Caco-2 (cell line): ENCODE measurements at regions not wholly inside any gene's neighbourhood (a gene's known extent, or its start where the extent isn't known, plus 50 kb on each side); places are given as distances from the start of the nearest gene placed in this dataset.

Source experiments
- BruUV-seq: library from RNA; stranded (reverse); fragments of 400-500 nt; replicated peaks from 2 replicates; lab custom pipeline; 2021; lab: Mats Ljungman, UMichigan
- CTCF ChIA-PET: fragments of 300-600 bp; sonication (Branson Sonifier 250); formaldehyde crosslinking; loops from one replicate; lab custom pipeline; 2022; ENCODE audit warnings: antibody characterized with exemption; lab: Charles Lee
- POLR2A ChIA-PET: fragments of 300-600 bp; sonication (Branson Sonifier 250); formaldehyde crosslinking; loops from one replicate; lab custom pipeline; 2022; ENCODE audit warnings: antibody characterized with exemption; lab: Charles Lee
- DNase-seq, 2 experiments: peaks; one replicate each; pipeline versions ENCODE4 v3.0.0 to v3.0.0-alpha.2; 2020 to 2022
- H3K27me3 ChIP-seq: replicated peaks from 2 replicates; pipeline ENCODE4 v1.6.0; 2011; ENCODE audit warnings: low read length; ENCODE audit not compliant: control insufficient read depth, insufficient read depth
- H3K36me3 ChIP-seq: 2 replicates; pipeline ENCODE4 v1.5.1; 2011; ENCODE audit warnings: low read length; ENCODE audit not compliant: control insufficient read depth, insufficient read depth
- H3K4me1 ChIP-seq: fragments of 250-450 bp; sonication (Bioruptor Pico); 2 replicates; pipeline ENCODE4 v1.5.1; 2020; ENCODE audit warnings: mild to moderate bottlenecking
- H3K4me3 ChIP-seq: 2 replicates; pipeline ENCODE4 v1.5.1; 2011; ENCODE audit warnings: low read depth, mild to moderate bottlenecking, control low read depth, low read length
- H3K9me3 ChIP-seq: fragments of 250-450 bp; sonication (Bioruptor Pico); 2 replicates; pipeline ENCODE4 v1.5.1; 2020; ENCODE audit warnings: mild to moderate bottlenecking, moderate library complexity
- H3K27ac Mint-ChIP-seq: one replicate; pipeline ENCODE4 v1.8.0; 2022; ENCODE audit warnings: mixed read lengths; ENCODE audit not compliant: unreplicated experiment
- H3K27me3 Mint-ChIP-seq: one replicate; pipeline ENCODE4 v1.8.0; 2022; ENCODE audit warnings: mixed read lengths; ENCODE audit not compliant: insufficient read depth, unreplicated experiment
- H3K36me3 Mint-ChIP-seq: one replicate; pipeline ENCODE4 v1.8.0; 2022; ENCODE audit warnings: mild to moderate bottlenecking, mixed read lengths; ENCODE audit not compliant: insufficient read depth, unreplicated experiment
- H3K4me1 Mint-ChIP-seq: one replicate; pipeline ENCODE4 v1.8.0; 2022; ENCODE audit warnings: low read depth, mixed read lengths; ENCODE audit not compliant: unreplicated experiment
- H3K4me3 Mint-ChIP-seq: one replicate; pipeline ENCODE4 v1.8.0; 2022; ENCODE audit warnings: mild to moderate bottlenecking, moderate library complexity, mixed read lengths; ENCODE audit not compliant: unreplicated experiment
- H3K9me3 Mint-ChIP-seq: one replicate; pipeline ENCODE4 v1.8.0; 2022; ENCODE audit warnings: mixed read lengths; ENCODE audit not compliant: unreplicated experiment
- intact Hi-C: fragments of 100-400 bp; cut with micrococcal nuclease; formaldehyde crosslinking; loops from one replicate; pipeline ENCODE4 v1.10.0; 2022; ENCODE audit not compliant: unreplicated experiment
- TF ChIP-seq, protein P1 (sequence below), 2 experiments: fragments of 200-600 bp in 1 of 2; IDR thresholded peaks; 1 replicate in 1 of 2; 2 replicates in 1 of 2; pipeline versions ENCODE4 v1.5.1 to v1.8.0; 2011 to 2022; ENCODE audit warnings: antibody characterized with exemption in 1 of 2, control low read depth in 1 of 2, inconsistent platforms in 1 of 2, low read depth in 1 of 2, low read length in 1 of 2, mild to moderate bottlenecking in 1 of 2, moderate library complexity in 1 of 2; ENCODE audit not compliant: insufficient read depth in 1 of 2, severe bottlenecking in 1 of 2, unreplicated experiment in 1 of 2

- Histone ChIP-seq H3K4me3 (no peak overlapping the region), H3K9me3 (no peaks in the 10 kb centered on the region), H3K4me1 (no peaks in the 10 kb centered on the region), H3K27me3 (no peaks in the 10 kb centered on the region), H3K36me3 (no peaks in the 10 kb centered on the region)
- Mint-ChIP-seq H3K36me3 (no peaks in the 10 kb centered on the region), H3K4me1 (no peaks in the 10 kb centered on the region), H3K9me3 (no peaks in the 10 kb centered on the region), H3K4me3 (no peak overlapping the region), H3K27me3 (no peaks in the 10 kb centered on the region), H3K27ac (no peak overlapping the region)
- TF ChIP-seq, protein P1, sequence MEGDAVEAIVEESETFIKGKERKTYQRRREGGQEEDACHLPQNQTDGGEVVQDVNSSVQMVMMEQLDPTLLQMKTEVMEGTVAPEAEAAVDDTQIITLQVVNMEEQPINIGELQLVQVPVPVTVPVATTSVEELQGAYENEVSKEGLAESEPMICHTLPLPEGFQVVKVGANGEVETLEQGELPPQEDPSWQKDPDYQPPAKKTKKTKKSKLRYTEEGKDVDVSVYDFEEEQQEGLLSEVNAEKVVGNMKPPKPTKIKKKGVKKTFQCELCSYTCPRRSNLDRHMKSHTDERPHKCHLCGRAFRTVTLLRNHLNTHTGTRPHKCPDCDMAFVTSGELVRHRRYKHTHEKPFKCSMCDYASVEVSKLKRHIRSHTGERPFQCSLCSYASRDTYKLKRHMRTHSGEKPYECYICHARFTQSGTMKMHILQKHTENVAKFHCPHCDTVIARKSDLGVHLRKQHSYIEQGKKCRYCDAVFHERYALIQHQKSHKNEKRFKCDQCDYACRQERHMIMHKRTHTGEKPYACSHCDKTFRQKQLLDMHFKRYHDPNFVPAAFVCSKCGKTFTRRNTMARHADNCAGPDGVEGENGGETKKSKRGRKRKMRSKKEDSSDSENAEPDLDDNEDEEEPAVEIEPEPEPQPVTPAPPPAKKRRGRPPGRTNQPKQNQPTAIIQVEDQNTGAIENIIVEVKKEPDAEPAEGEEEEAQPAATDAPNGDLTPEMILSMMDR (IDR thresholded peaks at IDR 0.05; ENCODE audit: insufficient read depth in 1 of 2, low read depth in 1 of 2, low read length in 1 of 2, severe bottlenecking in 1 of 2, unreplicated experiment in 1 of 2), result no peak
- POLR2A ChIA-PET, result no interaction called here
- BruUV-seq, result no TSS peak
- DNase-seq, result no peak
- intact Hi-C loops, result no loop called here
- CTCF ChIA-PET, result no interaction called here
Measured at GRCh38 chr12:87051621-87052020, 795.4 kb upstream of the MGAT4C start.

DNA sequence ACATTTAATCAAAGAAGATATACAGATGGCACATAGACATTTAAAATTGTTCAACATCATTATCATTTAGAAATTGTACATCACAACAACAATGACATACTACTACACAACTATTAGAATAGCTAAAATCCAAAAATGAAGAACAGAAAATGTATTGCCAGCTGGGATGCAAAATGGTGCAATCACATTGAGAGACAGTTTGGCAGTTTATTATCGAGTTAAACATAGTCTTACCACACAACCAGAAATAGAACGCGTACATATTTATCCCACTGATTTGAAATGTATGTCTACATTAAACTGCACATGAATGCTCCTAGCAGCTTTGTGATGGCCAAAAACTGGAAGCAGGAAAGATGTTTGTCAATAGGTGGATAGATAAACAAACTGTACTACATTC, 791.5 kb upstream of the MGAT4C start:
- POLR2A ChIA-PET, result no interaction called here
- no peaks in the 10 kb centered on the region for H3K9me3 ChIP-seq
- Mint-ChIP-seq H3K9me3 (no peaks in the 10 kb centered on the region), H3K4me3 (no peak overlapping the region), H3K27me3 (no peaks in the 10 kb centered on the region), H3K36me3 (no peaks in the 10 kb centered on the region), H3K4me1 (no peaks in the 10 kb centered on the region), H3K27ac (no peak overlapping the region)
- TF ChIP-seq, protein P1 (IDR thresholded peaks at IDR 0.05; ENCODE audit: insufficient read depth in 1 of 2, low read depth in 1 of 2, low read length in 1 of 2, severe bottlenecking in 1 of 2, unreplicated experiment in 1 of 2), result no peak
- BruUV-seq, result no TSS peak
- CTCF ChIA-PET, result no interaction called here
- H3K27me3 ChIP-seq, result no peaks in the 10 kb centered on the region
- no peaks in the 10 kb centered on the region for H3K4me1 ChIP-seq
- intact Hi-C loops, result no loop called here
- DNase-seq, result no peak
- no peak overlapping the region for H3K4me3 ChIP-seq
- H3K36me3 ChIP-seq, result no peaks in the 10 kb centered on the region

GRCh38 chr12:87039536-87039935, 783.3 kb upstream of the MGAT4C start:
- H3K9me3 ChIP-seq, result no peaks in the 10 kb centered on the region
- no peaks in the 10 kb centered on the region for H3K27me3 ChIP-seq
- Mint-ChIP-seq H3K9me3 (no peaks in the 10 kb centered on the region), H3K4me1 (no peaks in the 10 kb centered on the region), H3K27me3 (no peaks in the 10 kb centered on the region), H3K36me3 (no peaks in the 10 kb centered on the region), H3K27ac (no peak overlapping the region), H3K4me3 (no peak overlapping the region)
- ChIA-PET CTCF (no interaction called here), POLR2A (no interaction called here)
- no peak for DNase-seq
- H3K4me3 ChIP-seq, result no peak overlapping the region
- TF ChIP-seq, protein P1 (IDR thresholded peaks at IDR 0.05; ENCODE audit: insufficient read depth in 1 of 2, low read depth in 1 of 2, low read length in 1 of 2, severe bottlenecking in 1 of 2, unreplicated experiment in 1 of 2), result no peak
- no peaks in the 10 kb centered on the region for H3K36me3 ChIP-seq
- no peaks in the 10 kb centered on the region for H3K4me1 ChIP-seq
- no TSS peak for BruUV-seq
- intact Hi-C loops, result no loop called here
